Panc1 (cell line): ENCODE measurements at regions not wholly inside any gene's neighbourhood (a gene's known extent, or its start where the extent isn't known, plus 50 kb on each side); places are given as distances from the start of the nearest gene placed in this dataset.

Experiments used
- CTCF ChIP-seq: fragments of 450-650 bp; IDR thresholded peaks from 2 replicates; pipeline ENCODE4 v1.5.1; 2017; ENCODE audit warnings: mild to moderate bottlenecking
- POLR2AphosphoS5 ChIP-seq: IDR thresholded peaks from 2 replicates; pipeline ENCODE4 v1.6.1; 2012; ENCODE audit warnings: mild to moderate bottlenecking, low read depth, low read length, moderate library complexity
- REST ChIP-seq, 2 experiments: IDR thresholded peaks; 2 replicates each; pipeline ENCODE4 v1.6.1; 2011 to 2012; ENCODE audit warnings: low read depth in 2 of 2, control low read depth in 1 of 2, low read length in 1 of 2, mild to moderate bottlenecking in 1 of 2, moderate library complexity in 1 of 2; ENCODE audit not compliant: insufficient read depth in 1 of 2
- SIN3A ChIP-seq: IDR thresholded peaks from 2 replicates; pipeline ENCODE4 v1.6.1; 2012; ENCODE audit warnings: low read depth, mild to moderate bottlenecking, low read length, moderate library complexity, borderline replicate concordance; ENCODE audit not compliant: insufficient read depth
- TCF7L2 ChIP-seq: IDR thresholded peaks from 2 replicates; pipeline ENCODE4 v1.6.1; 2011; ENCODE audit warnings: mild to moderate bottlenecking, low read depth, low read length, inconsistent platforms

- TF ChIP-seq POLR2AphosphoS5 (no peak), CTCF (no peak), REST (IDR thresholded peaks at IDR 0.05; ENCODE audit: insufficient read depth in 1 of 2, low read depth in 2 of 2, low read length in 1 of 2) (no peak), TCF7L2 (no peak), SIN3A (no peak)
These were observed 468.2 kb downstream of the MIAT start for GRCh38 chr22:27125539-27125938.
